OCI-LY3 (cell line): ENCODE measurements at regions not wholly inside any gene's neighbourhood (a gene's known extent, or its start where the extent isn't known, plus 50 kb on each side); places are given as distances from the start of the nearest gene placed in this dataset.
"Not testable (repeated sequence)": the region's sequence is repeated elsewhere in the genome, so short reads cannot be mapped to it uniquely, and the experiment has no call there.

ENCODE experiments used
- H2AFZ ChIP-seq: fragments of 200-600, 300-600 bp; shearing (Covaris generic); 2 replicates; pipeline ENCODE4 v1.6.0; 2014; ENCODE audit warnings: antibody characterized with exemption, low read depth, low read length
- H3K27ac ChIP-seq: fragments of 200-600, 300-600 bp; sonication (generic); 2 replicates; pipeline ENCODE4 v1.5.1; 2014; ENCODE audit warnings: mild to moderate bottlenecking, low read length, moderate library complexity, mixed read lengths
- H3K27me3 ChIP-seq: fragments of 200-600, 300-600 bp; sonication (generic); 2 replicates; pipeline ENCODE4 v1.6.1; 2014; ENCODE audit warnings: low read depth, low read length, mixed read lengths
- H3K36me3 ChIP-seq: fragments of 200-600, 300-600 bp; sonication (generic); replicated peaks from 2 replicates; pipeline ENCODE3; 2014; ENCODE audit warnings: low read depth, low read length, mixed read lengths
- H3K4me1 ChIP-seq: fragments of 300-600, 200-600 bp; sonication (generic); 2 replicates; pipeline ENCODE4 v1.6.1; 2014; ENCODE audit warnings: low read length, mixed read lengths
- H3K4me2 ChIP-seq: fragments of 200-600, 300-600 bp; sonication (generic); 2 replicates; pipeline ENCODE4 v1.6.1; 2014; ENCODE audit warnings: low read length, mixed read lengths
- H3K4me3 ChIP-seq: fragments of 300-600, 200-600 bp; sonication (generic); 2 replicates; pipeline ENCODE4 v1.5.1; 2014; ENCODE audit warnings: antibody characterized with exemption, mild to moderate bottlenecking, low read length, moderate library complexity
- H3K79me2 ChIP-seq: fragments of 300-600, 200-600 bp; shearing (Covaris generic); 2 replicates; pipeline ENCODE4 v1.6.1; 2014; ENCODE audit warnings: mild to moderate bottlenecking, low read length, mixed read lengths
- H3K9ac ChIP-seq: fragments of 300-600, 200-600 bp; shearing (Covaris generic); 2 replicates; pipeline ENCODE4 v1.6.0; 2014; ENCODE audit warnings: mild to moderate bottlenecking, low read length, moderate library complexity
- H3K9me3 ChIP-seq: fragments of 200-600, 300-600 bp; shearing (Covaris generic); 2 replicates; pipeline ENCODE4 v1.6.1; 2014; ENCODE audit warnings: low read length, mixed read lengths; ENCODE audit not compliant: insufficient read depth
- H4K20me1 ChIP-seq: fragments of 200-600, 300-600 bp; sonication (generic); 2 replicates; pipeline ENCODE4 v1.6.1; 2016; ENCODE audit warnings: low read length, mixed read lengths; ENCODE audit not compliant: insufficient read depth
- EZH2phosphoT487 ChIP-seq: fragments of 200-600 bp; shearing (Covaris generic); IDR thresholded peaks from 2 replicates; pipeline ENCODE4 v1.6.1; 2018; ENCODE audit warnings: antibody characterized with exemption, mixed run types, low read depth
- TF ChIP-seq, protein P1 (sequence below): fragments of 200-600, 300-600 bp; sonication (generic); IDR thresholded peaks from 2 replicates; pipeline ENCODE4 v1.5.1; 2014; ENCODE audit warnings: antibody characterized with exemption, low read length, low read depth

DNA sequence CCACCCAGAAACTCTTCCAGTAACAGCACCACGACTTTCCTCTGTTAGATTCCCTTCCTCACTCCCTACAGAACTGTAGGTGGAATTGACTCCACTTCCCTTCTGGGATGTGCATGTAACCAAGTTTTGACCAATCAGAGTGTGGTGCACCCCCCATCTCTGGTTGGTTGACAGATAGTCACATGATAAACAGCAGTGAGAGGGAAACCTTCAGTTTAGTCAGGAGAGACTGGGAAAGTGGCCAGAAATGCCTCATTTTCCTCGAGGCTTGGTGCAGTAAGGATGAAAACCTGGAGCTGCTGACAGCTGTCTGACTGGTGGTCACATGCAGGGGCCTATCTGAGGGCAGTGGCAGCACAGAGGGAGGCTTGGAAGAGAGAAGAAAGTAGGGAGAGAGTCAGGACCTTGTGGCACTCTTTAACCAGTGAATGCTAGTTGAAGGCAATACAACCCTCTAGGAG lies 67.3 kb upstream of the GRK3 start:
- no peak overlapping the region for H2AFZ ChIP-seq
- peaks cover 2% of the 10 kb centered on the region for H3K36me3 ChIP-seq
- TF ChIP-seq, protein P1, sequence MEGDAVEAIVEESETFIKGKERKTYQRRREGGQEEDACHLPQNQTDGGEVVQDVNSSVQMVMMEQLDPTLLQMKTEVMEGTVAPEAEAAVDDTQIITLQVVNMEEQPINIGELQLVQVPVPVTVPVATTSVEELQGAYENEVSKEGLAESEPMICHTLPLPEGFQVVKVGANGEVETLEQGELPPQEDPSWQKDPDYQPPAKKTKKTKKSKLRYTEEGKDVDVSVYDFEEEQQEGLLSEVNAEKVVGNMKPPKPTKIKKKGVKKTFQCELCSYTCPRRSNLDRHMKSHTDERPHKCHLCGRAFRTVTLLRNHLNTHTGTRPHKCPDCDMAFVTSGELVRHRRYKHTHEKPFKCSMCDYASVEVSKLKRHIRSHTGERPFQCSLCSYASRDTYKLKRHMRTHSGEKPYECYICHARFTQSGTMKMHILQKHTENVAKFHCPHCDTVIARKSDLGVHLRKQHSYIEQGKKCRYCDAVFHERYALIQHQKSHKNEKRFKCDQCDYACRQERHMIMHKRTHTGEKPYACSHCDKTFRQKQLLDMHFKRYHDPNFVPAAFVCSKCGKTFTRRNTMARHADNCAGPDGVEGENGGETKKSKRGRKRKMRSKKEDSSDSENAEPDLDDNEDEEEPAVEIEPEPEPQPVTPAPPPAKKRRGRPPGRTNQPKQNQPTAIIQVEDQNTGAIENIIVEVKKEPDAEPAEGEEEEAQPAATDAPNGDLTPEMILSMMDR: no peak
- no peak for TF ChIP-seq EZH2phosphoT487
- H3K27me3 ChIP-seq: no peaks in the 10 kb centered on the region
- H4K20me1 ChIP-seq: no peaks in the 10 kb centered on the region
- H3K4me1 ChIP-seq: peaks cover 14% of the 10 kb centered on the region
- no peak overlapping the region for H3K4me2 ChIP-seq
- no peak overlapping the region for H3K9ac ChIP-seq
- H3K79me2 ChIP-seq: no peaks in the 10 kb centered on the region
- H3K9me3 ChIP-seq: no peaks in the 10 kb centered on the region
- H3K27ac ChIP-seq: no peak overlapping the region
- no peak overlapping the region for H3K4me3 ChIP-seq

DNA sequence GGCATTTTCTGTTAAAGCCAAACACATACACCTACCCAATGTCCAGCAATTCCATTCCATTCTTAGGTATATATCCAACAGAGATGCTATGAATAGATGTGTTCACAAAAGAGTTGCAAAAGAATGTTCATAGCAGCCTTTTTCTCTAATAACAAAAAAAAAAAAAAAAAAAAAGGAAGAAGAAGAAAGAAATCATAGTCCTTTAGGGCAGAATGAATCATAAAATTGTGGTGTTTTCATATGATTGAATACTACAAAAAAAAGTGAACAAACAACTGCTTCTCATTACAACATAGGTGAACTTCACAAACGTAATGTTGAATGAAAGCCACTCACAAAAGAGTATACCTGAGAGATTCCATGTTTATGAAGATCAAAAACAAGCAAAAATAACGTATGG lies 66.8 kb upstream of the GRK3 start:
- Histone ChIP-seq H3K27me3 (no peaks in the 10 kb centered on the region), H3K4me1 (peaks cover 14% of the 10 kb centered on the region)

DNA sequence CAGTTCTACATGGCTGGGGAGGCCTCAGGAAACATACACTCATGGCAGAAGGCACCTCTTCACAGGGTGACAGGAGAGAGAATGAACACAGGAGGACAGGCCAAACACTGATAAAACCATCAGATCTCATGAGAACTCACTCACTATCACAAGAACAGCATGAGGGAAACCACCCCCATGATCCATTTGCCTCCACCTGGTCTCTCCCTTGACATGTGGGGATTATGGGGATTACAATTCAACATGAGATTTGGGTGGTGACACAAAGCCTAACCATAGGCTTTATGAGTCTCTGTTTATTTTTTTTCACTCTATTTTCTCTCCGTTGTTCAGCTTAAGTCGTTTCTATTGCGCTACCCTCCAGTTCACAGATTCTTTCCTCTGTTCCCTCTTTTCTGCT lies 63.8 kb upstream of the GRK3 start:
- not testable (repeated sequence) for H3K27me3 ChIP-seq, H3K27ac ChIP-seq, H3K9me3 ChIP-seq, H3K9ac ChIP-seq, H3K36me3 ChIP-seq, H3K4me3 ChIP-seq, H4K20me1 ChIP-seq, H3K4me2 ChIP-seq, H3K79me2 ChIP-seq, H3K4me1 ChIP-seq, H2AFZ ChIP-seq

More for the DNA sequence above, 66.8 kb upstream of the GRK3 start:
- peaks cover 2% of the 10 kb centered on the region for H3K36me3 ChIP-seq
- no peaks in the 10 kb centered on the region for H4K20me1 ChIP-seq
- H3K4me2 ChIP-seq: no peak overlapping the region
- TF ChIP-seq EZH2phosphoT487: no peak
- TF ChIP-seq, protein P1: no peak
- no peaks in the 10 kb centered on the region for H3K9me3 ChIP-seq
- no peak overlapping the region for H3K9ac ChIP-seq
- H3K79me2 ChIP-seq: no peaks in the 10 kb centered on the region
- no peak overlapping the region for H3K27ac ChIP-seq
- H2AFZ ChIP-seq: no peak overlapping the region
- H3K4me3 ChIP-seq: no peak overlapping the region

DNA sequence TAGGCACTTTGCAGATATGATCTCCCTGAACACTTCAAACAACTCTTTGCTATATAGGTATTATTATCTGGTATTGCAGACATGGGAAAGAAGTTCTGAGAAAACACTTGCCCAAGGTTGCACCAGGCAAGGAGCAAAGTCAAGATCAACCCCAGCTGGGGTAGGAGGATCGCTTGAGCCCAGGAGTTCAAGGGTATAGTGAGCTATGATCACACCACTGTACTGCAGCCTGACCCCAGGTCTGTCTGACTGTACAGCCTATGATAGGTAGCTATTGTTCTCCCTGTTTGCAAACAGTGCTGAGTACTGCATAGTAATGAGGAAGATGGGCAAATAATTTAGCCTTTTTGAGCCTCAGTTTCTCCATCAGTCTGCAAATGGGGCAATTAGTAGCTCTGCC lies 60.5 kb upstream of the GRK3 start:
- H3K79me2 ChIP-seq, H3K4me2 ChIP-seq, H3K4me3 ChIP-seq, H3K4me1 ChIP-seq, H3K9me3 ChIP-seq, H3K36me3 ChIP-seq, H2AFZ ChIP-seq, H3K27ac ChIP-seq, H3K27me3 ChIP-seq, H4K20me1 ChIP-seq, H3K9ac ChIP-seq: not testable (repeated sequence)

DNA sequence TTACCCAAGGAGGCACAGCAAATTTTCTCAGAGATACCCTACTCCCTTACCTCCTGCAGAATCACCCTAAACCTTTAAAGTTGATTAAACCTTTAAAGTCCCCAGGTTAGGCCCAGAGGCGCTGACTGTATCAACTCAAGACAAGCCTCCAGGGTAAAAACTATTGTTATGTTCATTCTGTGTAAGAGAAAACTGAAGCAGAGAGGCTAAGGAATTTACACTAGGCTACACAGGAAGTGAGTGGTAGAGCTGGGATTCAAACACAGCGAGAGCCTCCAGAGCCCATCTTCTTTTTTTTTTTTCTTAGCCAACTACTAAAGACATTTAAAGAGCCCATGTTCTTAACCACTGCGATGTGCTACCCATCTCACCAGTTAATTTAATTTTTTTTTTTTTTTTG lies 56.3 kb upstream of the GRK3 start:
- Histone ChIP-seq H3K9ac (no peak overlapping the region), H4K20me1 (no peaks in the 10 kb centered on the region), H3K27me3 (no peaks in the 10 kb centered on the region), H3K27ac (no peak overlapping the region), H3K4me3 (no peak overlapping the region), H2AFZ (no peak overlapping the region), H3K4me2 (no peak overlapping the region), H3K36me3 (peaks cover 4% of the 10 kb centered on the region), H3K79me2 (no peaks in the 10 kb centered on the region), H3K4me1 (no peaks in the 10 kb centered on the region), H3K9me3 (no peaks in the 10 kb centered on the region)
- TF ChIP-seq, protein P1: no peak
- no peak for TF ChIP-seq EZH2phosphoT487
